HepG2 (cell line): ENCODE measurements at regions not wholly inside any gene's neighbourhood (a gene's known extent, or its start where the extent isn't known, plus 50 kb on each side); places are given as distances from the start of the nearest gene placed in this dataset.

Experiments used
- ATF6 ChIP-seq: sonication (generic); formaldehyde crosslinking; conservative IDR thresholded peaks from 2 replicates; pipeline ENCODE4 v1.4.0; 2020; ENCODE audit warnings: missing genetic modification reagents
- ELK4 ChIP-seq: sonication (generic); formaldehyde crosslinking; IDR thresholded peaks from 2 replicates; pipeline ENCODE4 v1.9.0; 2021; ENCODE audit warnings: missing genetic modification reagents, borderline replicate concordance
- KDM4B ChIP-seq: sonication (generic); formaldehyde crosslinking; IDR thresholded peaks from 2 replicates; pipeline ENCODE4 v1.4.0; 2020; ENCODE audit warnings: missing genetic modification reagents
- MAFK ChIP-seq, 2 experiments: IDR thresholded peaks in 1 of 2; conservative IDR thresholded peaks in 1 of 2; 2 replicates each; pipeline ENCODE4 v1.6.1; 2011; ENCODE audit warnings: improper control_type of control experiment in 2 of 2, low read length in 2 of 2
- MLLT10 ChIP-seq: sonication (generic); formaldehyde crosslinking; IDR thresholded peaks from 2 replicates; pipeline ENCODE4 v1.4.0; 2020; ENCODE audit warnings: missing genetic modification reagents
- SCMH1 ChIP-seq: sonication (generic); formaldehyde crosslinking; IDR thresholded peaks from 2 replicates; pipeline ENCODE4 v1.9.0; 2021; ENCODE audit warnings: missing genetic modification reagents, mild to moderate bottlenecking, borderline replicate concordance
- SMAD3 ChIP-seq: sonication (generic); formaldehyde crosslinking; IDR thresholded peaks from 2 replicates; pipeline ENCODE4 v1.4.0; 2020; ENCODE audit warnings: missing genetic modification reagents
- TBL1XR1 ChIP-seq: fragments of 150-350 bp; IDR thresholded peaks from 2 replicates; pipeline ENCODE4 v1.6.1; 2014; ENCODE audit warnings: borderline replicate concordance, low read length; ENCODE audit not compliant: partially characterized antibody
- TBX2 ChIP-seq: sonication (generic); formaldehyde crosslinking; IDR thresholded peaks from 2 replicates; pipeline ENCODE4 v1.5.0; 2020; ENCODE audit warnings: missing genetic modification reagents, mild to moderate bottlenecking, borderline replicate concordance
- USF2 ChIP-seq, 2 experiments: sonication (generic) in 1 of 2; formaldehyde crosslinking in 1 of 2; IDR thresholded peaks; 2 replicates each; pipeline versions ENCODE4 v1.5.1 to v1.6.1; 2011 to 2020; ENCODE audit warnings: borderline replicate concordance in 1 of 2, low read depth in 1 of 2, low read length in 1 of 2, mild to moderate bottlenecking in 1 of 2, missing genetic modification reagents in 1 of 2, moderate library complexity in 1 of 2
- ZMAT5 ChIP-seq: sonication (generic); formaldehyde crosslinking; IDR thresholded peaks from 2 replicates; pipeline ENCODE4 v1.5.0; 2020; ENCODE audit warnings: mild to moderate bottlenecking, low read depth, missing genetic modification reagents, borderline replicate concordance
- ZNF513 ChIP-seq: sonication (generic); formaldehyde crosslinking; conservative IDR thresholded peaks from 2 replicates; pipeline ENCODE4 v1.5.0; 2020; ENCODE audit warnings: missing genetic modification reagents
- ZNF549 ChIP-seq: sonication (generic); formaldehyde crosslinking; IDR thresholded peaks from 2 replicates; pipeline ENCODE4 v1.5.0; 2020; ENCODE audit warnings: missing genetic modification reagents
- ZZZ3 ChIP-seq: sonication (generic); formaldehyde crosslinking; IDR thresholded peaks from 2 replicates; pipeline ENCODE4 v1.4.0; 2020; ENCODE audit warnings: missing genetic modification reagents, mild to moderate bottlenecking, borderline replicate concordance

GRCh38 chr6:156617941-156618340 is 159.2 kb upstream of the ARID1B start:
- TF ChIP-seq TBX2 (CRISPR knock-in tag) (no peak), TBL1XR1 (no peak), ELK4 (no peak), ZMAT5 (CRISPR knock-in tag) (no peak), ZNF513 (CRISPR knock-in tag) (no peak), MAFK (conservative IDR thresholded peaks at IDR 0.05 in 1 of 2, IDR thresholded peaks at IDR 0.05 in 1 of 2; ENCODE audit: low read length in 2 of 2) (no peak), SCMH1 (no peak), MLLT10 (CRISPR knock-in tag) (no peak), ZNF549 (no peak), ATF6 (no peak), KDM4B (CRISPR knock-in tag) (no peak), SMAD3 (CRISPR knock-in tag) (no peak), USF2 (IDR thresholded peaks at IDR 0.05; ENCODE audit: low read depth, low read length) (no peak), USF2 (CRISPR knock-in tag; IDR thresholded peaks at IDR 0.05; ENCODE audit: borderline replicate concordance) (no peak), ZZZ3 (CRISPR knock-in tag) (no peak)
